Middle frontal gyrus (tissue), 1 donor: ENCODE measurements at regions not wholly inside any gene's neighbourhood (a gene's known extent, or its start where the extent isn't known, plus 50 kb on each side); places are given as distances from the start of the nearest gene placed in this dataset.
"Not testable (repeated sequence)": the region's sequence is repeated elsewhere in the genome, so short reads cannot be mapped to it uniquely, and the experiment has no call there.

Experiments
- DNase-seq: peaks from one replicate; pipeline ENCODE4 v3.0.0-alpha.2; 2015; ENCODE audit warnings: low spot score; ENCODE audit errors: extremely low spot score

DNA sequence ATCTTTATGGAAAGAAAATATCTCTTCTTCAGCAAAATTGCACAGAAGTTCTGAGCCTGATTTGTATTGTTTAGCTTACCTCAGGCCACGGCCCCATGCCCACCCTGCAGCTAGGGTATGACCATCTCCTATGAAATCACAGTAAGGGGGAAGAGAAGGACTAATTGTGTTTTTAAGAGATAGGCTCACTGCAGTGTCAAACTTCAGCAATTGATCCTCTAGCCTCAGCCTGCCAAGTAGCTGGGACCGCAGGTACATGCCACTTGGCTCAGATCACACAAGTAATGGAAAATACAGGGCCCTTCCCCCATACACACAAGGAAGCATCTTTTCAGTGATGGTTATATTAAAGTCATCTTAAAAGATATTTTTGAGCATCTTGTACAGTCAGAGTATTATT, 60.0 kb downstream of the DMAC1 start:
- no peak for DNase-seq

DNA sequence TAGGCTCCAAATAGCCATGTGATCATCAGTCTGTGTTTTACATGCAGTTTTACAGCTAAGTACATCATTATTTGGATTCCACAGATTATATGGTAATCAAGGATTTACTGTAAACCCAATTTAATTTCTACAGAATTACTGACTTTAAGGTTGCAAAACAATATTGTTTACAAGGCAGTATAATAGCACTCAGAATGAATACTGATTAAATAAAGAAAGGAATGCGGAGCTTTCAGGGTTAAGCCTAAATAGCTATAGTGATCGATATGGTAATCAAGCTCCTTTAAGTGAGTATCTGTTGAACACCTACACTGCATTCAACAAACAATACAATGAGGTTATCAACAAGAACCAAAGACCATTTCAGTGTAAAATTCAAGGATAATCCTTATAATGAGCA, 64.3 kb downstream of the DMAC1 start:
- no peak for DNase-seq

DNA sequence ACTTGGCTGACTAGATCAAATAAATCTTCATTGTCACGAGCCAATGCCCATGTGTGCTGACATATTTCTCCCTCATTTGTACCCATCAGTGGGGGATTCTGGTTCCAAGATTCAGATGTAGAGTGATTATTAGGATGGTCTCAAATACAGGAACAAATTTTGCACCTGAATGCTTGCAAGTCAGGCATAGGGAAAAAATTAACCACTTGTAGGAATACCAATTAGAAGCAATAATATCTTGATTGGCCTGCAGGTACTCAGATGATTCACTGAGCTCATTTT, 69.5 kb downstream of the DMAC1 start:
- no peak for DNase-seq

DNA sequence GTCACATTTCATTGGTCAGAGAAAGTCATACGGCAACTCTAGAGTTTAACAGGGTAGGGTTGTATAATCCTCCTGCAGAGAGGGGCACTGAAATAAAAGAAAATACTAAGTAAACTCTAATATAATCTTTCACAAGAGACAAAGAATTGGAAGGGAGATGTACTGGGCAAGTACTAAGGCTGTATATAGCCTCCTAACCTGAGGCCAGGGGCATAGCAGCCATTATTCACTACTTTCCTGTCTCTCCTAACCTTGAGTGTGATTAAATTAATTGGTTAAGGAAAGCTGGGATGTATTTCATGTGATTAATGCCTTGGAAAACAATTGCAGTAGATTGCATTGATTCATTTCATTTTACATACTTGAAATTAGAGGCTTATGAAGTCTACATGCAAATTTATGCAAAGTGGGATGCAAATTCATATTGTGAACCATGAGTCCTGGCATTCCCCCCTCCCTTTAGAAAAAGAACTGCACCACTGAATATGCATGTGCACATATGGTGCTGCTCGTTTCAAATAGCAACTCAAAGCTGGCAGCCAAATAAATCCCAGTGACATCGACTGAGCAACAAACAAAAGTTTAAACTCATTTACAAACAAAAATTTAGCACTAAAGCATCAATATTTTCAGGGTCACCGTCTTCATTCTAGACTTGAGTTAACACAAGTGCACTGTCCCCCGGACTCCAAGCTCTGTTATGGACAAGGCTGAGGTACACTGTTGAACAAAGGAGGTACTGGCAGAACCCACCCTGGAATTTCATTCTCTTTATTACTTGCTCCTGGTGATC, 70.0 kb downstream of the DMAC1 start:
- DNase-seq, result no peak

DNA sequence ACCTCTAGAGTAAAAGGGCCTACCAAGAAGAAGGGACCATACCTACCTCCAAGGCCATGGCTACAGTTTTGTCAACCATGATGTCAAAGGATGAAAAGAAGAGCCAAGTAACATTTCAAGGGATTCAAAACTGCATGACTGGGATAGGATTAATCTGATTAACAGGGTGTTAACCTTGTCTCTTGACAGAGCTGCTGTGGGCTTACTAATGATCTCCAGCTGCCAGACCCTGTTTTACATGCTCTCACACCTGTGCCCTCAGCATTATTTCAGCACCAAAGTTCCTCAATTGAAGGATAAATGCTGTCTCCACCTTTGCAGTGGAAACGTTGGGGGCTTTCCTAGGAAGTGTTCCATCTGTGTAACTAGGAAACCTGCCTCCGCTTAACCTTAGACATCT, 78.3 kb downstream of the DMAC1 start:
- no peak for DNase-seq

DNA sequence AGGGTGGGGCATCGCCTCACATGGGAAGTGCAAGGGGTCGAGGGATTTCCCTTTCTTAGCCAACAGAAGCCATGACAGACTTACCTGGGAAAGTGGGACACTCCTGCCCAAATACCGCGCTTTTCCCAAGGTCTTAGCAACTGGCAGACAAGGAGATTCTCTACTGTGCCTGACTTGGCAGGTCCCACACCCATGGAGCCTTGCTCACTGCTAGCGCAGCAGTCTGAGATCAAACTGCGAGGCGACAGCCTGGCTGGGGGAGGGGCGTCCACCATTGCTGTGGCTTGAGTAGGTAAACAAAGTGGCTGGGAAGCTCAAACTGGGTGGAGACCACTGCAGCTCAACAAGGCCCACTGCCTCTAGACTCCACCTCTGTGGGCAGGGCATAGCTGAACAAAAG, 86.5 kb downstream of the DMAC1 start:
- DNase-seq, result not testable (repeated sequence)

DNA sequence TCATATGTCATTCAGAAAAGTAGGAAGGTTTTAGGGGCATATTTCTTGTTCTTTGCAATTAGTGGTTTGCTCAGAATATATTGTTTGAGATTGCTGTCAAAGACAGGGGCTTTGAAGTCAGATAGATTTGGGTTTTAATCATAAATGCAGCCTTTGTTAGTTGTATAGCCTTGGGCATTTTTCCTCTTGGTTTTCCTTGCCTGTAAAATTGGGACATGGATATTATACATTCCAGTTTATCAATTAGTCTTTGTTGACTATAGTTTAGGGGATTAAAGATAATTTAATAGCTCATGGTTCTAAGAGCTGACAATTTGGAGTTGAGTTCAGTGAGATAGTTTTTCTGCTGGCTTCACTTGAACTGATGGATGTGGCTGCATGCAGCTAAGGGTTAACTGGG, 88.9 kb downstream of the DMAC1 start:
- DNase-seq, result no peak

DNA sequence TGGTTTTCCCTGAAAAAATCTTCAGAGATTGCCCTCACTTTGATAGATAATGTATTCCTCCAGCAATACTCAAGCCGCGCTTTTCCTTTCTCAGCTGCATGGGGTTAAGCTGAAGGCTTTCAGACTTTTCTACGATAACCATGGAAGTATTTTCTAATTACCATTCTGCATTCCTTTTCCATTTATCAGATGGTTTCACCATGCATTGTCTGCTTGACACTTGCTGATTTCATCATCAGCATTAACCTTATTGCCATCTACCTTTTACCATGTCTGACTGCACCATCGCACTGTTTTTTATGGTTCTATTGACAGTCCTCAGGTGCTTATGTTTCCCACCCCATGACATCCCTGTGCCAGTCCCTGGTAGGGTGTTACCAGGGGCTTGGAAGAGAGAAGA, 91.6 kb downstream of the DMAC1 start:
- no peak for DNase-seq

DNA sequence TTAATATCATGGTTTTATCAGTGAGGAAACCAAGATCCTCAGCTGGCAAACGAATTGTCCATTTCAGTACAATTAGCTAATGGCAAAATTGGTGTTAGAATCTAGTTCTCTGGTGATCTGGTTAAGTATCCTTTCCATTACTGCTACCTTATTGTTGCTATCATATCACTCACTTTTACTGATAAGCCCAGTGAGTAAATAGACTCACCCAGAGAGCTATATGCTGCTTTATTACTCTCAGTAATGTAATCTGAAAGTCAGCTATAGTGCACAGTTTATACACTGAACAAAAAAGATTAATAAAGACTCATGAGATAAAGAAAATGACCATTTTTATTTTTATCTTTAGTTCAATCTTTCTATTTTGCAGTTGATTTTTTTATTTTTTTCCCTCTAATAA, 95.0 kb downstream of the DMAC1 start:
- DNase-seq, result no peak

DNA sequence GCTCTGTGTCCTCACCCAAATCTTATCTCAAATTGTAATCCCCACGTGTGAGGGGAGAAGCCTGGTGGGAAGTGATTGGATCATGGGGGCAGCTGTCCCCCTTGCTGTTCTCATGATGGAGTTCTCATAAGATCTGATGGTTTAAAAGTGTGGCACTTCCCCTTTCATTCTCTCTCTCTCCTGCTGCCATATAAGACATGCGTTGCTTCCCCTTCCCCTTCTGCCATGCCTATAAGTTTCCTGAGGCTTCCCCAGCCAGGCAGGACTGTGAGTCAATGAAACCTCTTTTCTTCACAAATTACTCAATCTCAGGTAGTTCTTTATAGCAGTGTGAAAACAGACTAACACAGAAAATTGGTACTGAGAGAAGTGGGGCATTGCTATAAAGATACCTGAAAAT, 107.7 kb downstream of the DMAC1 start:
- no peak for DNase-seq

DNA sequence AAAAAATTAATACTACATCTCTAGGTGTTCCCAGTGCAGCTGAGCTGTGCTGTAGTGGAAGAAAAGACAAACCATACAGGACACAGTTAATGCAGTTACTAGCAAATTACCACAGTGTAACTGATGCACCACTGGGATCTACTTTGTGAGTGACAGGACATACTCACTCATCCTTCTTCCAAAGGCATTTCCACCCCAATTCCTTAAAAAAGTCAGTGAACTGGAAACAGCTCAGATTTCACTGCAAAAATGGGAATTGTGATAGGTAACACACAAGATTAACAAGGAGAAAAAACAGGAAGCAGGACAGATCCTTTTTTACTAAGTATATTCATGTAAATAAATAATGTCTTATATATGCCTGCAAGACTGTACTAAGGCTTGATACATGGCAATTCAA, 109.6 kb downstream of the DMAC1 start:
- no peak for DNase-seq

DNA sequence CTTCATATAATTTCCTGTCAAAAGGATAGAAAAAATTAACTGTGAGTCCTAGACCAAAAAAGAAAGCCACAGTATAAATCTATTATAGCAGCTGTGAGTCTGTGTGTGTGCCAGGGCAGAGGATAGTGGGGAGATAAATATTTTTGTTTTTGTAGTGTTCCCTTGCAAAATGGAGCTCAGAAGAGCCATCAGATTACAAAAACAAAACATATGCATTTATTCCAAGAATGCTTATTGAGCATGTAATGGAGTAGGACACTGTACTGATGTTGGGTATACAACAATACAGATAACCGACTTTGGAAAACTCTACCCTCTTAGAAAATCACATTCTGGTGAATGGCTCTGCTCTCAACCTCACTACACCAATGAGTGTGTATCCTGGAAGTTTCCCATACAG, 111.0 kb downstream of the DMAC1 start:
- no peak for DNase-seq

DNA sequence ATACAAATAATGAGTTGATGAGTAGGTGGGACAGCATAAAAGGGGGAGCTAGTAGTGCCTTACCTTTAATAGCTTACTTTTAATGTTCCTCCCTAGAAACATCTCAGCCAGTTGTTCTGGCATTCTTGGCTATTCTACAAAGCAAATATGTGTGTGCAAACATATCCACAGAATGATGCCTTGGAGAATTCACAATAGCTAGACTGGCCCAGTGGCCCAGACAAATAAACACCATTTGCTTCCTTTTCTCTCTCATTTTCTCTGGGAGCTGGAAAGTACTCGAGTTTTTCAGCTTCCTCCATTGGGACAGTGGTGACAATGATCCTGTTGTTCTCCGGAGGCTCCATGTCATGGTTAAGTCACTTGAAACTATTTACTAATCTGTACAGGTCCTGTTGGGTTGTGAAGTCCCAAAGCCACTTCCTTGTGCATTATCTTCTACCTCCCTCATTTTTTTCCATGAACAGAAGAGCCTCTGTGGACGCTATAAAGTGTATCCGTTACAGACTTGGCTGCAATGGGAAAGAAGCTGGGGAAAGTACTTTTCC, 122.9 kb downstream of the DMAC1 start:
- DNase-seq, result no peak

DNA sequence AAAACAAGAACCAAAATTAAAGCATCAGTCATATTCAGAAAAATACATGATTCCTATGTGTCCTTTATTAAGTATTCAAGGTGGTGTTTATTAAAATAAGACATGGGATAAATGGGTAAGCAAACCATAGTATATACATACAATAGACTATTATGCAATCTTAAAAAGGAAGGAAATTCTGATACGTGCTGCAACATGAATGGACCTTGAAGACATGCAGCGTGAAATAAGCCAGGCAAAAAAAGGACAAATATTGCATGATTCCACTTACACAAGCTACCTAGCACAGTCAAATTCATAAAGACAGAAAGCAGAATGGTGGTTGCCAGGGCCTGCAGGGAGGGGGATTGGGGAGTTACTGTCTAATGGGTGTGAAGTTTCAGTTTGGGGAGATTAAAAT, 127.7 kb downstream of the DMAC1 start:
- no peak for DNase-seq

DNA sequence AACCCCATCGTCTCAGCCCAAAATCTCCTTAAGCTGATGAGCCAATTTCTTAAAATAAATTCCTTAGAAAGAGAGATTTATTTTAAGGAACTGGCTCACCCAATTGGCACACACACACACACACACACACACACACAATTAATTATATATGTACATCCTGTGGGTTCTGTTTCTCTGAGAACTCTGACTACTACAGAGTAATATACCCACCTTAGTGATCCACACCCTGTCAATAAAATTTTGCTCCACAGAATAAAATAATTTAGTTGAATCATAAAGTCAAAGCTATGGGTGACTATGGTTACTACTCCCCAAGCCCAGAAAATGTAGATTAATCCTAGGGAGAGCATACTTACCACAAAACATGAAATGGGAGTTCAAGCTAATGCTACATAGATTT, 131.0 kb downstream of the DMAC1 start:
- DNase-seq, result no peak

DNA sequence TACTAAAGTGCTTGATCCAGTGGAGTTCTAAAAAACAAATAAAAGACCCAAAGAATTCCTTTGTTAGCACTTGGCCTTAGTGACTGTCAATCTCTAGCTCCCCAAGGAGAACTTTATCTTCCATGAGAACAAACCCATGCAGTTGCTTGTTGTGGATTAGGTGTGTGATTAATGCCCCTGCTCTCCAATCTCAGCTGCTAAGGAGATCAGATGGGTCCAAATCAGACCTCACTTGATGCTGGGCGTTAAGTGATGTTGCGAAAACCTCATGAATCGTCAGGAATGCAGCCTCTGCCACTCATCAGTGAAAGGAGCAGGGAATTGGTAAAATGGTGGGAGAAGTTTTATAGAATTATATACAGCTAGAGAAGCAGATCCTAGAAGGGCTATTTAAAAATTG, 133.7 kb downstream of the DMAC1 start:
- no peak for DNase-seq

DNA sequence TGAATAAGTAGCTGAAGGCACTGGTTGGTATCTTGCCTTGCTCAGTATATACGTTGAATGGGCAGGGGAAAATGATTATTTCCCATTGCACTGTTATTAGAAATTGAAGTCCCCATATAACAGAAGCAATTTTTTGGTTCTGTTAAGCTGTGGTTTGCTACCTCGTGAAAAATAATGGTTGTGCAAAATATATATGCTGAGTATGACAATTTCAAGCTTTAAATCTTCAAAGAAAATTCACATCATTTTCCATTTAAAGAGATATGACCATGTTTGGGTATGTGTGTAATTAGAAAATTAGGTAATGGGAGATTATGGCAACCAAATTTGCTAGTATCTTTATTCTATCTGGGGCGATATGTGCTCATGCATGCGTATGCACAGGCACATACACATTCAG, 139.8 kb downstream of the DMAC1 start:
- DNase-seq, result no peak

DNA sequence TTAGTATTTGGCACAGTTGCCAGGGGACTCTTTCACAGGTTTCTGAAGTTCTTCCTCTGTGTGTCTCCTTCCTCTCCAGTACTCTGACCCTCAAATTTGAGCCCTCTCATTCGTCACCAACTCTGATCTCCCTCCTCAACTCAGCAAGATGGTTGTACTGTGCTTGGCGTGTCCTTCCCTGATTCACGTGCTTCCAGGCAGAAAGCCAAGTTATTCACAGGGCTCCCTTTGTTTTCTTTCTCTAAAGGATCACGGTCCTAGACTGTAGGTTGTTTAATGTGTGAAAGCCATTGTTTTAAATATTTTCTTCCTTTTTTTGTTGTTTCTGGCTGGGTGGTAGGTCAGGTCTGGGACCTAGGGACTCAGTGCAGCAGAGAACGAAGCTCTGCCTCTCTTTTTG, 142.9 kb downstream of the DMAC1 start:
- no peak for DNase-seq

DNA sequence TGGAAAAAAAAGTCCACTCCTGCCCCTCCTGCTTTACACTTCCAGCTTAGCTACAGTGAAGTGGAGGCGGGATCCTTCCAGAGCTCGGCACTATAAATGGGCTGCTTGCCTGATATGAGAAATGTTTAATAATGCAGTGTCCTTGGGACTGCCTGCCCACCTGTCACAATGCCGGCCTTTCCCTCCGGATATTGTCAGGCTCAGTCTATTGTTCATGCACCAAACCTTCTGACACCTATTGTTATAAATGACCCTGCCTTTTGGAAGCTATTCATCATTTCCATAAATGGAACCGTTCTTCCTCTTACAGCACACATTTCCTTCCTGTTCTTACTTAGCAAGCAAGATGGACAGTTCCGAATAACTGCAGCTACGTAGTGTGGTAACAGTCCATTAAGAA, 146.3 kb downstream of the DMAC1 start:
- no peak for DNase-seq

DNA sequence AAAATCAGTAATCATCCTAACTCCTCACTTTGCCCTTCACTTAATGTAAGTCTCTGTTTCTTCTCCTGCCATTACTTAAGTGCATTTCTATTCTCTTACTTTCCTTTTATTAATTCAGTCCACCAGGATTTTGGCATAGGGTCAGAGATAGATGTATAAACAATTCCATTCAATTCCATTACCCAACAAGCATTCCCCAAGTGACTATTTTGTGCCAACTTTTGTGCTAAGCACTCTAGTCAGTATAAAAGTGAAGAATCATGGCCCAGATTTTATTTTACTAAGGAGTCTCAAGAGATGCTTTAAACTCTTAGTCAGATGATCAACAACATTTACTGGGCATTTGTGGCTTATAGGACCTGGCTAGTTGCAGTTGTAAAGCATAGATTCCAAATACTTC, 159.3 kb downstream of the DMAC1 start:
- no peak for DNase-seq

DNA sequence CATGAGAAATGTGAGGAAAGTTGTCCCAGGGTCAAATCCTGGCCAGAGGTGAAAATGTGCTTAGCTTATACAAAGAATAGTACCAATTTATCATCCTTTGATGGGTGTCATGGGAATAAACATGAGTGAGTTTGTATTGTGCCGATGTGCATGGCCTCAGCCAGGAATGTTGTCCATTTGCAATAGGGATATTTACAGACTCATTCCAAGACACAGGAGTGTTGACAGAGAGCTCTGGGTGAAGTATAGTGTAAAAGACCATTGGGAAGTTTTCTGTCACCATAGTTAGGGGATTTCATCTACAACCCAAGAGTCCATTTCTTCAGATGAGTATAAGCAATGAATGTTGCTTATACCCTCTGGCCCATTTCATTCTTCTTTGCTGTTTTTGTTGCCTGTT, 160.1 kb downstream of the DMAC1 start:
- no peak for DNase-seq

DNA sequence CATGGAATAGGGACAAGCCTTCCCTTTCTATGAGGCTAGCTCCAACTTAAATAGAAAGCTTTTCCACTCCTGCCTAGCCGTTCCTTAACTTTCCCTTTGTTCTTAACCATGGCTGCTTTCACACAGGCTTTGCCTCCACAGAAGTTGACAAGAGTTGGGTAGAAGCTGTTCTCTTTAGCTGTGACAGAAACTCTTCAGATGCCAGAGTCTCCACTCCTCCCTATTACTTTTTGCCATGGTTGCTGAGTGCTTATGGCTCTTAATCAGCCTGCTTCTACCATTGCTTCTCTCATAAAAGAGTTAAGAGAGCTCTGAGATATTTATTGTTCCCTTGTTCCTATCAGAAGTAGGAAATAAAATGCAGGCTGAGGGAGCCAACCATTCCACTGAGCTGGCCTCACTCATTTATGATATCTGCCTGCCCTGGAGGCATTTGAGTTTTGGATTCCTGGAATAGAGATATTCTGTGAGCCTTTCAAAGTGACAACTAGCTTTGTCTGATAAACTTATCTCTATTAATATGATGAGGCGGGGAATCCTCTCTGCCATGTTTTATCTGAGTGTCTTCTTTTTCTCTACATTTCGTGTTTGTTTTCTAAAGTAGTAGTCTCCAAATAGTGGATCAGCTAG, 162.6 kb downstream of the DMAC1 start:
- no peak for DNase-seq

DNA sequence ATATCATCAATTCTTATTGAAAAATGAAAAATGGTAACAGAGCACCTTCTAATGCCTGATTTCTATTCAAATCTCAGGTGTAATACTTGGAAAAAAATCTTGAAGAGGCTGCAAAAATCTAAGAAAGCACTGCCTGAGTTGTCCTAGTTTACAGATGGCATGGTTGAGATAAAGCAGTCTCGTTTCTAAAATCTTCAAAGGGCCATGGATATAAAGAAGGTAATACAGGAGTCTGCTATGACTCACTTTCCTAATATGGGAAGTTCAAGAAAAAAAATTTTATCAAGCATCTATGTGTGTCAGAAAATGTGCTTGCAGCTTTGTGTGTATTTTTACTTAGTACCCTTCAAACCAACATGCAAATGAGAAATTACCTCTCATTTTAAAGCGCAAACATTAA, 163.3 kb downstream of the DMAC1 start:
- no peak for DNase-seq
